DND-41 (cell line): ENCODE measurements at regions not wholly inside any gene's neighbourhood (a gene's known extent, or its start where the extent isn't known, plus 50 kb on each side); places are given as distances from the start of the nearest gene placed in this dataset.

Experiments
- CTCF ChIP-seq: IDR thresholded peaks from 2 replicates; pipeline ENCODE4 v1.5.1; 2012; ENCODE audit warnings: borderline replicate concordance, low read length, moderate library complexity, mild to moderate bottlenecking; ENCODE audit not compliant: poor library complexity, severe bottlenecking; ENCODE audit errors: extremely low read depth
- EZH2 ChIP-seq: IDR thresholded peaks from 3 replicates; pipeline ENCODE4 v1.6.1; 2012; ENCODE audit warnings: borderline replicate concordance, low read depth, mild to moderate bottlenecking, moderate library complexity, low read length, inconsistent platforms; ENCODE audit not compliant: severe bottlenecking

- no peak for TF ChIP-seq CTCF
- TF ChIP-seq EZH2, result no peak
Measured at GRCh38 chr5:117060099-117060498, 485.5 kb upstream of the SEMA6A start.
